ENCODE measurements at regions not wholly inside any gene's neighbourhood (a gene's known extent, or its start where the extent isn't known, plus 50 kb on each side); places are given as distances from the start of the nearest gene placed in this dataset.

GRCh38 chr10:58956926-58957325, 219.5 kb upstream of the PHYHIPL start (continued):
- TF ChIP-seq ZBTB4 (CRISPR knock-in tag; IDR thresholded peaks at IDR 0.05) (no peak), IRF3 (IDR thresholded peaks at IDR 0.05) (no peak), SPI1 (IDR thresholded peaks at IDR 0.05; ENCODE audit: borderline replicate concordance, insufficient read depth, low read depth, low read length) (no peak), ZNF217 (IDR thresholded peaks at IDR 0.05) (no peak), EP300 (IDR thresholded peaks at IDR 0.05; ENCODE audit: borderline replicate concordance in 1 of 2, control insufficient read depth in 1 of 2, low read depth in 2 of 2, low read length in 2 of 2) (no peak), MEF2B (IDR thresholded peaks at IDR 0.05; ENCODE audit: partially characterized antibody, poor library complexity, severe bottlenecking) (no peak)

- intact Hi-C loops (cut with micrococcal nuclease; ENCODE audit: unreplicated experiment), result no loop called here
- BruUV-seq (replicated peaks), result no TSS peak
- in situ Hi-C loops (cut with MboI), result loop anchor here (10.0 kb wide), 1 partner anchor 667 kb away; no protein-coding TSS in a partner anchor
These were observed 218.9 kb upstream of the PHYHIPL start for GRCh38 chr10:58957517-58957916.

More at GRCh38 chr10:58957517-58957916, 218.9 kb upstream of the PHYHIPL start:
- Histone ChIP-seq H3K4me2 (ENCODE audit: control insufficient read depth, insufficient read depth) (no peak overlapping the region), H3K9me3 (replicated peaks; ENCODE audit: control insufficient read depth, insufficient read depth, low read length) (no peaks in the 10 kb centered on the region; the same call in 2 of the 3 replicates), H3K4me3 (no peak overlapping the region), H2AFZ (ENCODE audit: control insufficient read depth, low read depth, low read length) (no peak overlapping the region), H3K27me3 (replicated peaks in 1 of 2; ENCODE audit: control insufficient read depth in 2 of 2, insufficient read depth in 2 of 2, low read length in 1 of 2) (no peaks in the 10 kb centered on the region), H3K36me3 (ENCODE audit: control insufficient read depth in 2 of 2, insufficient read depth in 2 of 2, low read length in 1 of 2) (no peaks in the 10 kb centered on the region), H3K9ac (ENCODE audit: control insufficient read depth, insufficient read depth, low read length) (no peak overlapping the region), H4K20me1 (ENCODE audit: control insufficient read depth, insufficient read depth) (no peaks in the 10 kb centered on the region), H3K79me2 (ENCODE audit: control insufficient read depth, insufficient read depth, low read length) (no peaks in the 10 kb centered on the region), H3K4me1 (ENCODE audit: control insufficient read depth, insufficient read depth, low read length) (no peaks in the 10 kb centered on the region), H3K27ac (ENCODE audit: control insufficient read depth, insufficient read depth) (no peak overlapping the region)
- FAIRE-seq (no peak), DNase-seq (ENCODE audit: low read depth, low spot score) (no peak), ATAC-seq (no peak)
- CTCF ChIA-PET, result interaction anchor here (0.8 to 6.1 kb wide), 7 partner anchors 8 to 236 kb away, joined by 3 to 28 read pairs (median 3); no protein-coding TSS in a partner anchor
- TF ChIP-seq SP1 (IDR thresholded peaks at IDR 0.05; ENCODE audit: low read depth, low read length) (no peak), TCF3 (IDR thresholded peaks at IDR 0.05; ENCODE audit: borderline replicate concordance, insufficient read depth, low read depth, low read length) (no peak), IRF5 (IDR thresholded peaks at IDR 0.05; ENCODE audit: borderline replicate concordance) (no peak), USF2 (IDR thresholded peaks at IDR 0.05; ENCODE audit: borderline replicate concordance, low read depth, low read length) (no peak), HDGF (IDR thresholded peaks at IDR 0.05) (no peak), SUZ12 (IDR thresholded peaks at IDR 0.05; ENCODE audit: unreplicated experiment) (no peak)
- SMC1A ChIA-PET (ENCODE audit: uncharacterized antibody, unreplicated experiment), result interaction anchor here (0.6 to 3.2 kb wide), 14 partner anchors 9 to 333 kb away, joined by 3 to 23 read pairs (median 4); no protein-coding TSS in a partner anchor
- POLR2A ChIA-PET, result interaction anchor here (0.6 to 1.0 kb wide), 4 partner anchors 20 to 110 kb away, joined by 3 to 5 read pairs (median 4); no protein-coding TSS in a partner anchor
- RAD21 ChIA-PET (ENCODE audit: unreplicated experiment), result interaction anchor here (1.0 to 2.5 kb wide), 6 partner anchors 10 to 225 kb away, joined by 4 to 11 read pairs (median 4); no protein-coding TSS in a partner anchor
- WGBS (ENCODE audit: insufficient coverage, insufficient replicate concordance, low lambda C conversion rate, missing lambda C conversion rate), result 0% methylated on average over 1 of the region's 1 CpG

Measured in GM12878 (cell line).